HepG2 (cell line): ENCODE measurements at regions not wholly inside any gene's neighbourhood (a gene's known extent, or its start where the extent isn't known, plus 50 kb on each side); places are given as distances from the start of the nearest gene placed in this dataset.

Experiments used
- ZNF160 ChIP-seq: sonication (generic); formaldehyde crosslinking; IDR thresholded peaks from 2 replicates; pipeline ENCODE4 v1.8.0; 2022; ENCODE audit warnings: mild to moderate bottlenecking, inconsistent platforms, missing genetic modification reagents
- TF ChIP-seq, protein P1 (sequence below): sonication (generic); formaldehyde crosslinking; IDR thresholded peaks from 2 replicates; pipeline ENCODE4 v1.5.0; 2020; ENCODE audit warnings: mild to moderate bottlenecking, missing genetic modification reagents, moderate library complexity

DNA sequence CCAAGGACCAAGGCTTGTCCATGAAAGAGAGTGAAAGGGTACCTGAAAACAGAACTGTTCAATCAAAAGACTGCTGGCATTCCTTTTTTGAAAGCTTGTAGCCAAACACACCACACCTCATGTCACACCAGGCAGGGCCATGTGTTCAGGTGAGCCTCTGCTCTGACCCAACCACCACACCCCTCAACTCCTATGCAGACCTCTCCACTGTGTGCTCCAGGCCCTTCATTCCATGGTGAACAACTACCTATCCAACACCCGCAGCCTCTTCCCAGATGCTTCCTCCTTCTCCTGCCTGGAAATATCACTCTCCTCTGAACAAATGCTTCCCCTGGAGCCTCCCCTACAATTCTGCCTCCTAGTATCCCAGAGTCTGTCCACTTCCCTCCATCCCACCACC lies 166.6 kb downstream of the AVL9 start:
- TF ChIP-seq, protein P1, sequence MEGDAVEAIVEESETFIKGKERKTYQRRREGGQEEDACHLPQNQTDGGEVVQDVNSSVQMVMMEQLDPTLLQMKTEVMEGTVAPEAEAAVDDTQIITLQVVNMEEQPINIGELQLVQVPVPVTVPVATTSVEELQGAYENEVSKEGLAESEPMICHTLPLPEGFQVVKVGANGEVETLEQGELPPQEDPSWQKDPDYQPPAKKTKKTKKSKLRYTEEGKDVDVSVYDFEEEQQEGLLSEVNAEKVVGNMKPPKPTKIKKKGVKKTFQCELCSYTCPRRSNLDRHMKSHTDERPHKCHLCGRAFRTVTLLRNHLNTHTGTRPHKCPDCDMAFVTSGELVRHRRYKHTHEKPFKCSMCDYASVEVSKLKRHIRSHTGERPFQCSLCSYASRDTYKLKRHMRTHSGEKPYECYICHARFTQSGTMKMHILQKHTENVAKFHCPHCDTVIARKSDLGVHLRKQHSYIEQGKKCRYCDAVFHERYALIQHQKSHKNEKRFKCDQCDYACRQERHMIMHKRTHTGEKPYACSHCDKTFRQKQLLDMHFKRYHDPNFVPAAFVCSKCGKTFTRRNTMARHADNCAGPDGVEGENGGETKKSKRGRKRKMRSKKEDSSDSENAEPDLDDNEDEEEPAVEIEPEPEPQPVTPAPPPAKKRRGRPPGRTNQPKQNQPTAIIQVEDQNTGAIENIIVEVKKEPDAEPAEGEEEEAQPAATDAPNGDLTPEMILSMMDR (CRISPR knock-in tag) = no peak
- TF ChIP-seq ZNF160 (CRISPR knock-in tag) = no peak
